Ishikawa (cell line): ENCODE measurements at regions not wholly inside any gene's neighbourhood (a gene's known extent, or its start where the extent isn't known, plus 50 kb on each side); places are given as distances from the start of the nearest gene placed in this dataset.

Source experiments
- CEBPB ChIP-seq: IDR thresholded peaks from 2 replicates; pipeline ENCODE4 v1.6.1; 2012
- CREB1 ChIP-seq: IDR thresholded peaks from 2 replicates; pipeline ENCODE4 v1.6.1; 2012; ENCODE audit warnings: low read depth
- EGR1 ChIP-seq: IDR thresholded peaks from 2 replicates; pipeline ENCODE4 v1.6.1; 2012
- EP300 ChIP-seq: IDR thresholded peaks from 2 replicates; pipeline ENCODE4 v1.6.1; 2012; ENCODE audit warnings: borderline replicate concordance
- FOXM1 ChIP-seq: IDR thresholded peaks from 2 replicates; pipeline ENCODE4 v1.6.1; 2012; ENCODE audit warnings: low read depth, borderline replicate concordance
- RAD21 ChIP-seq: IDR thresholded peaks from 2 replicates; pipeline ENCODE4 v1.6.1; 2012; ENCODE audit warnings: low read depth
- TAF1 ChIP-seq: IDR thresholded peaks from 2 replicates; pipeline ENCODE4 v1.6.1; 2012; ENCODE audit warnings: low read depth, mild to moderate bottlenecking
- TCF12 ChIP-seq: IDR thresholded peaks from 2 replicates; pipeline ENCODE4 v1.6.1; 2012; ENCODE audit warnings: low read depth
- YY1 ChIP-seq: IDR thresholded peaks from 2 replicates; pipeline ENCODE4 v1.6.1; 2012; ENCODE audit warnings: low read depth
- ZBTB7A ChIP-seq: IDR thresholded peaks from 2 replicates; pipeline ENCODE4 v1.6.1; 2012; ENCODE audit warnings: low read depth
- TF ChIP-seq, protein P1 (sequence below): IDR thresholded peaks from 2 replicates; pipeline ENCODE4 v1.6.1; 2012; ENCODE audit warnings: low read depth, mild to moderate bottlenecking

DNA sequence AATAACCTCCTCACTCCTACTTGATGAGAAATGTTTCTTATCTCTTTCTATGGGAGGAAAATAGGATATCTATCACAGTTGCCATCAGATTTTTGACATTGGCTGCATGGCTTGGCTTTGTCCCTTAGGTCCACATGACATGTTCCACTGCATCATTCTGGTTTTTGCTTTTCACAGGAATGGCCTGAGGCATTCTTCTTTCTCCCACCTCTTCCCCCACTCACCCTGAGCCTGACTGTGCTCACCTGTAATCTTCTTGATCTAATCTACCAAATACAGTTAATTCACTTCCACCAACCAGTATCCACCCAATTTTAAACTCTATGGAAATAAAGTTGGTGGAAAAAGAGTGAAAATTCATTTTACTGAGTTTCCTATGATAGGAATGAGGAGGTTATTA, 763.5 kb upstream of the CELF4 start:
- TF ChIP-seq CEBPB (no peak), FOXM1 (no peak), RAD21 (no peak), TCF12 (no peak), EGR1 (no peak), EP300 (no peak), CREB1 (no peak), YY1 (no peak), TAF1 (no peak), ZBTB7A (no peak)
- TF ChIP-seq, protein P1, sequence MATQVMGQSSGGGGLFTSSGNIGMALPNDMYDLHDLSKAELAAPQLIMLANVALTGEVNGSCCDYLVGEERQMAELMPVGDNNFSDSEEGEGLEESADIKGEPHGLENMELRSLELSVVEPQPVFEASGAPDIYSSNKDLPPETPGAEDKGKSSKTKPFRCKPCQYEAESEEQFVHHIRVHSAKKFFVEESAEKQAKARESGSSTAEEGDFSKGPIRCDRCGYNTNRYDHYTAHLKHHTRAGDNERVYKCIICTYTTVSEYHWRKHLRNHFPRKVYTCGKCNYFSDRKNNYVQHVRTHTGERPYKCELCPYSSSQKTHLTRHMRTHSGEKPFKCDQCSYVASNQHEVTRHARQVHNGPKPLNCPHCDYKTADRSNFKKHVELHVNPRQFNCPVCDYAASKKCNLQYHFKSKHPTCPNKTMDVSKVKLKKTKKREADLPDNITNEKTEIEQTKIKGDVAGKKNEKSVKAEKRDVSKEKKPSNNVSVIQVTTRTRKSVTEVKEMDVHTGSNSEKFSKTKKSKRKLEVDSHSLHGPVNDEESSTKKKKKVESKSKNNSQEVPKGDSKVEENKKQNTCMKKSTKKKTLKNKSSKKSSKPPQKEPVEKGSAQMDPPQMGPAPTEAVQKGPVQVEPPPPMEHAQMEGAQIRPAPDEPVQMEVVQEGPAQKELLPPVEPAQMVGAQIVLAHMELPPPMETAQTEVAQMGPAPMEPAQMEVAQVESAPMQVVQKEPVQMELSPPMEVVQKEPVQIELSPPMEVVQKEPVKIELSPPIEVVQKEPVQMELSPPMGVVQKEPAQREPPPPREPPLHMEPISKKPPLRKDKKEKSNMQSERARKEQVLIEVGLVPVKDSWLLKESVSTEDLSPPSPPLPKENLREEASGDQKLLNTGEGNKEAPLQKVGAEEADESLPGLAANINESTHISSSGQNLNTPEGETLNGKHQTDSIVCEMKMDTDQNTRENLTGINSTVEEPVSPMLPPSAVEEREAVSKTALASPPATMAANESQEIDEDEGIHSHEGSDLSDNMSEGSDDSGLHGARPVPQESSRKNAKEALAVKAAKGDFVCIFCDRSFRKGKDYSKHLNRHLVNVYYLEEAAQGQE = no peak
